ENCODE measurements at regions not wholly inside any gene's neighbourhood (a gene's known extent, or its start where the extent isn't known, plus 50 kb on each side); places are given as distances from the start of the nearest gene placed in this dataset.
"Not testable (repeated sequence)": the region's sequence is repeated elsewhere in the genome, so short reads cannot be mapped to it uniquely, and the experiment has no call there.

- Histone ChIP-seq H3K4me2 (ENCODE audit: low read depth, low read length, poor library complexity, severe bottlenecking) (no peak overlapping the region), H2AFZ (ENCODE audit: low read length) (no peak overlapping the region), H3K4me1 (ENCODE audit: insufficient read depth, low read length, poor library complexity, severe bottlenecking) (no peaks in the 10 kb centered on the region), H3K9ac (ENCODE audit: low read depth, low read length, poor library complexity, severe bottlenecking) (no peak overlapping the region), H3K36me3 (ENCODE audit: insufficient read depth, low read length) (no peaks in the 10 kb centered on the region), H4K20me1 (ENCODE audit: insufficient read depth, low read length, poor library complexity, severe bottlenecking) (no peaks in the 10 kb centered on the region), H3K4me3 (ENCODE audit: low read length, poor library complexity, severe bottlenecking) (no peak overlapping the region), H3K9me2 (replicated peaks; ENCODE audit: low read depth, low read length) (no peaks in the 10 kb centered on the region), H3K27me3 (ENCODE audit: insufficient read depth, low read length, poor library complexity, severe bottlenecking) (no peaks in the 10 kb centered on the region), H3K79me2 (ENCODE audit: insufficient read depth, low read length) (no peaks in the 10 kb centered on the region), H3K9me3 (ENCODE audit: insufficient read depth, low read depth, low read length) (no peaks in the 10 kb centered on the region), H3F3A (ENCODE audit: low read depth) (no peaks in the 10 kb centered on the region)
- no peak for TF ChIP-seq CTCF (conservative IDR thresholded peaks at IDR 0.05; ENCODE audit: low read length)
- TF ChIP-seq EZH2phosphoT487 (IDR thresholded peaks at IDR 0.05; ENCODE audit: borderline replicate concordance) = no peak
Observed at GRCh38 chr17:71024969-71025368, 855.6 kb downstream of the KCNJ2 start.

DNA sequence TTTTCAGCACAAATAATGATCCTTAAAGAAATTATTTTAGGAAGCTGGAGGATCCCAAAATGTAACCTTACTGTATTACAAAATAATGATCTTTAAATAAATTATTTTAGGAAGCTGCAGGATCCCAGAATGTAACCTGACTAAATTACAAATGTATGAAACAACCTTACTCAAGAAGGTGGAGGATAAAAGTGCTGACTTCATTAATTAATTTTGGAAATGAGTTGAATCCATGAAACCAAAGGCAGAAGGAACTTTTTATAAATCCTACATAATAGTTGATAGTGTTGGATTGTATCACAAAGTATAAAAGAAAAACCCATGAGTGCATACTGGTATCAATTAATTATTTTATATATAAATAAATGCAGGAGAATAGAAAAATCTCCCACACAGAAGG is 859.9 kb downstream of the KCNJ2 start:
- Histone ChIP-seq H3K4me1 (ENCODE audit: insufficient read depth, low read length, poor library complexity, severe bottlenecking) (no peaks in the 10 kb centered on the region), H4K20me1 (ENCODE audit: insufficient read depth, low read length, poor library complexity, severe bottlenecking) (no peaks in the 10 kb centered on the region), H3F3A (ENCODE audit: low read depth) (no peaks in the 10 kb centered on the region), H3K9me3 (ENCODE audit: insufficient read depth, low read depth, low read length) (no peaks in the 10 kb centered on the region), H3K36me3 (ENCODE audit: insufficient read depth, low read length) (no peaks in the 10 kb centered on the region), H3K4me3 (ENCODE audit: low read length, poor library complexity, severe bottlenecking) (no peak overlapping the region), H3K79me2 (ENCODE audit: insufficient read depth, low read length) (no peaks in the 10 kb centered on the region), H2AFZ (ENCODE audit: low read length) (no peak overlapping the region), H3K27me3 (ENCODE audit: insufficient read depth, low read length, poor library complexity, severe bottlenecking) (no peaks in the 10 kb centered on the region), H3K9me2 (replicated peaks; ENCODE audit: low read depth, low read length) (no peaks in the 10 kb centered on the region), H3K4me2 (ENCODE audit: low read depth, low read length, poor library complexity, severe bottlenecking) (no peak overlapping the region), H3K9ac (ENCODE audit: low read depth, low read length, poor library complexity, severe bottlenecking) (no peak overlapping the region)
- TF ChIP-seq EZH2phosphoT487 (IDR thresholded peaks at IDR 0.05; ENCODE audit: borderline replicate concordance) = no peak

- H3K9me3 ChIP-seq (ENCODE audit: insufficient read depth, low read depth, low read length); H3K36me3 ChIP-seq (ENCODE audit: insufficient read depth, low read length); H4K20me1 ChIP-seq (ENCODE audit: insufficient read depth, low read length, poor library complexity, severe bottlenecking); H3K9me2 ChIP-seq (replicated peaks; ENCODE audit: low read depth, low read length); H3K4me2 ChIP-seq (ENCODE audit: low read depth, low read length, poor library complexity, severe bottlenecking); H3K4me3 ChIP-seq (ENCODE audit: low read length, poor library complexity, severe bottlenecking); H3K9ac ChIP-seq (ENCODE audit: low read depth, low read length, poor library complexity, severe bottlenecking); H3K79me2 ChIP-seq (ENCODE audit: insufficient read depth, low read length); H2AFZ ChIP-seq (ENCODE audit: low read length); H3K4me1 ChIP-seq (ENCODE audit: insufficient read depth, low read length, poor library complexity, severe bottlenecking); H3F3A ChIP-seq (ENCODE audit: low read depth); H3K27me3 ChIP-seq (ENCODE audit: insufficient read depth, low read length, poor library complexity, severe bottlenecking): not testable (repeated sequence)
Observed at GRCh38 chr17:71031286-71031685, 862.0 kb downstream of the KCNJ2 start.

- H4K20me1 ChIP-seq (ENCODE audit: insufficient read depth, low read length, poor library complexity, severe bottlenecking) = no peaks in the 10 kb centered on the region
- no peak for TF ChIP-seq EZH2phosphoT487 (IDR thresholded peaks at IDR 0.05; ENCODE audit: borderline replicate concordance)
- no peak for TF ChIP-seq CTCF (conservative IDR thresholded peaks at IDR 0.05; ENCODE audit: low read length)
- H3K9me3 ChIP-seq (ENCODE audit: insufficient read depth, low read depth, low read length) = no peaks in the 10 kb centered on the region
- no peak overlapping the region for H3K4me2 ChIP-seq (ENCODE audit: low read depth, low read length, poor library complexity, severe bottlenecking)
- no peaks in the 10 kb centered on the region for H3F3A ChIP-seq (ENCODE audit: low read depth)
- no peaks in the 10 kb centered on the region for H3K4me1 ChIP-seq (ENCODE audit: insufficient read depth, low read length, poor library complexity, severe bottlenecking)
- H2AFZ ChIP-seq (ENCODE audit: low read length) = no peak overlapping the region
- no peaks in the 10 kb centered on the region for H3K79me2 ChIP-seq (ENCODE audit: insufficient read depth, low read length)
- H3K36me3 ChIP-seq (ENCODE audit: insufficient read depth, low read length) = no peaks in the 10 kb centered on the region
- no peaks in the 10 kb centered on the region for H3K9me2 ChIP-seq (replicated peaks; ENCODE audit: low read depth, low read length)
- no peak overlapping the region for H3K9ac ChIP-seq (ENCODE audit: low read depth, low read length, poor library complexity, severe bottlenecking)
- H3K27me3 ChIP-seq (ENCODE audit: insufficient read depth, low read length, poor library complexity, severe bottlenecking) = no peaks in the 10 kb centered on the region
- H3K4me3 ChIP-seq (ENCODE audit: low read length, poor library complexity, severe bottlenecking) = no peak overlapping the region
Observed at GRCh38 chr17:71032746-71033273, 863.5 kb downstream of the KCNJ2 start.

Data from Loucy (cell line).